HepG2 (cell line): ENCODE measurements at regions not wholly inside any gene's neighbourhood (a gene's known extent, or its start where the extent isn't known, plus 50 kb on each side); places are given as distances from the start of the nearest gene placed in this dataset.

Source experiments
- MTA1 ChIP-seq: sonication (generic); formaldehyde crosslinking; IDR thresholded peaks from 2 replicates; pipeline ENCODE4 v1.4.0; 2020; ENCODE audit warnings: missing genetic modification reagents, mild to moderate bottlenecking, borderline replicate concordance
- NFE2 ChIP-seq: sonication (generic); formaldehyde crosslinking; IDR thresholded peaks from 2 replicates; pipeline ENCODE4 v1.4.0; 2020; ENCODE audit warnings: missing genetic modification reagents
- TCF7 ChIP-seq: sonication (generic); IDR thresholded peaks from 2 replicates; pipeline ENCODE4 v1.6.1; 2016; ENCODE audit warnings: antibody characterized with exemption, low read depth
- ZNF724P ChIP-seq: sonication (generic); formaldehyde crosslinking; IDR thresholded peaks from 2 replicates; pipeline ENCODE4 v1.8.0; 2022; ENCODE audit warnings: missing genetic modification reagents, borderline replicate concordance
- ZNF737 ChIP-seq: sonication (generic); formaldehyde crosslinking; IDR thresholded peaks from 2 replicates; pipeline ENCODE4 v1.5.0; 2020; ENCODE audit warnings: missing genetic modification reagents, mild to moderate bottlenecking, borderline replicate concordance
- ZSCAN9 ChIP-seq: IDR thresholded peaks from 2 replicates; pipeline ENCODE4 v1.6.1; 2016; ENCODE audit warnings: borderline replicate concordance
- TF ChIP-seq, protein P1 (sequence below), 2 experiments: fragments of 450-650 bp in 1 of 2; sonication (generic) in 1 of 2; formaldehyde crosslinking in 1 of 2; IDR thresholded peaks; 2 replicates each; pipeline versions ENCODE4 v1.6.1 to v1.8.0; 2016 to 2022; ENCODE audit warnings: antibody characterized with exemption in 1 of 2, mild to moderate bottlenecking in 1 of 2, missing genetic modification reagents in 1 of 2
- TF ChIP-seq, protein P2 (sequence below): sonication (generic); formaldehyde crosslinking; IDR thresholded peaks from 2 replicates; pipeline ENCODE4 v1.5.0; 2020; ENCODE audit warnings: missing genetic modification reagents

DNA sequence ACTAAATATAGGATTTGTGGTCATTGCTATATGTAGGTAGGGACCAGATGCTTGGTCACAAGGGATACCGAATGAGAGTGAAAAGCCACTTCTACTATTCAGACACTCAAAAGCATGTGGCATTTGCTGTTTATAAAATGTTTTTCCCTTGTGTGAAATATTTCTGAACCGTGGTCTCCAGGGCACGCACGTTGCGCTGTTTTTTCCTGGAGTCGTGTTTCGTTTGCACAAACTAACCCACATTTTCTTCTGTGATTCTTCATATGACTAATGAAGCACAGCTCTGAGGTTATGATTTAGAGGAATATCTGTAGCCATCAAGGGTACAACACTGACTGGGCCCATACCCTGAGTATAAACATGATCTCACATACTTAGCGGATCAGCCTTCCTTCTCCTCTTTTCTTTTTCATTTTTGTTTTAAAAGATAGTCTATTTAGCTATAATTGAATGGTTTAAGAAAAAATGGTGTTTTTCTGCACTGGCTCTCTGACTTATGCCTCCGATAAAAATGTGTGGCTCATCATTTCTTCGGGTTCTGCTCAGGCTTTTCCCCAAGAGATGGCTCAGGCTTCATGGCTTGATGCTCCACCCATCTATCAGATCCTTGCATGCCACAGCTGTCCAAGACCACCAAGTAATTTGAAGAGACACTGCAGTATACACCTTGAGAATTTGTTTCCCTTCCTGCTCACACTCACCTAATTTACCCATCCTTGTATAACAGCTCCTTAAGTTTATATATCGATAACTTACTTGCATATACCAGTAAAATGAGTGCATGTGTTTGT, 59.9 kb upstream of the HBS1L start (continued):
- TF ChIP-seq, protein P1, sequence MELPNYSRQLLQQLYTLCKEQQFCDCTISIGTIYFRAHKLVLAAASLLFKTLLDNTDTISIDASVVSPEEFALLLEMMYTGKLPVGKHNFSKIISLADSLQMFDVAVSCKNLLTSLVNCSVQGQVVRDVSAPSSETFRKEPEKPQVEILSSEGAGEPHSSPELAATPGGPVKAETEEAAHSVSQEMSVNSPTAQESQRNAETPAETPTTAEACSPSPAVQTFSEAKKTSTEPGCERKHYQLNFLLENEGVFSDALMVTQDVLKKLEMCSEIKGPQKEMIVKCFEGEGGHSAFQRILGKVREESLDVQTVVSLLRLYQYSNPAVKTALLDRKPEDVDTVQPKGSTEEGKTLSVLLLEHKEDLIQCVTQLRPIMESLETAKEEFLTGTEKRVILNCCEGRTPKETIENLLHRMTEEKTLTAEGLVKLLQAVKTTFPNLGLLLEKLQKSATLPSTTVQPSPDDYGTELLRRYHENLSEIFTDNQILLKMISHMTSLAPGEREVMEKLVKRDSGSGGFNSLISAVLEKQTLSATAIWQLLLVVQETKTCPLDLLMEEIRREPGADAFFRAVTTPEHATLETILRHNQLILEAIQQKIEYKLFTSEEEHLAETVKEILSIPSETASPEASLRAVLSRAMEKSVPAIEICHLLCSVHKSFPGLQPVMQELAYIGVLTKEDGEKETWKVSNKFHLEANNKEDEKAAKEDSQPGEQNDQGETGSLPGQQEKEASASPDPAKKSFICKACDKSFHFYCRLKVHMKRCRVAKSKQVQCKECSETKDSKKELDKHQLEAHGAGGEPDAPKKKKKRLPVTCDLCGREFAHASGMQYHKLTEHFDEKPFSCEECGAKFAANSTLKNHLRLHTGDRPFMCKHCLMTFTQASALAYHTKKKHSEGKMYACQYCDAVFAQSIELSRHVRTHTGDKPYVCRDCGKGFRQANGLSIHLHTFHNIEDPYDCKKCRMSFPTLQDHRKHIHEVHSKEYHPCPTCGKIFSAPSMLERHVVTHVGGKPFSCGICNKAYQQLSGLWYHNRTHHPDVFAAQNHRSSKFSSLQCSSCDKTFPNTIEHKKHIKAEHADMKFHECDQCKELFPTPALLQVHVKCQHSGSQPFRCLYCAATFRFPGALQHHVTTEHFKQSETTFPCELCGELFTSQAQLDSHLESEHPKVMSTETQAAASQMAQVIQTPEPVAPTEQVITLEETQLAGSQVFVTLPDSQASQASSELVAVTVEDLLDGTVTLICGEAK (IDR thresholded peaks at IDR 0.05): no peak
- TF ChIP-seq, protein P1 (CRISPR knock-in tag; IDR thresholded peaks at IDR 0.05): no peak
- TF ChIP-seq, protein P2, sequence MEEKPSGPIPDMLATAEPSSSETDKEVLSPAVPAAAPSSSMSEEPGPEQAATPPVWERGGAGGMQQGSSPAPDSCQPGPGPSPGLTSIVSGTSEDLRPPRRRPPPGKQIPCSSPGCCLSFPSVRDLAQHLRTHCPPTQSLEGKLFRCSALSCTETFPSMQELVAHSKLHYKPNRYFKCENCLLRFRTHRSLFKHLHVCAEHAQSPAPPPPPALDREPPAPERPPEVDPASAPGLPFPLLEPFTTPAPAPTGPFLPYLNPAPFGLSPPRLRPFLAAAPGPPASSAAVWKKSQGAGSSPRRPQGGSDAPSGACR (CRISPR knock-in tag): no peak
- TF ChIP-seq TCF7: no peak
- no peak for TF ChIP-seq ZNF737 (CRISPR knock-in tag)
- TF ChIP-seq MTA1 (CRISPR knock-in tag): no peak
- TF ChIP-seq ZNF724P (CRISPR knock-in tag): no peak
- TF ChIP-seq ZSCAN9 (CRISPR knock-in tag): no peak
- no peak for TF ChIP-seq NFE2 (CRISPR knock-in tag)
